NCI-H2107 treated with DMSO at 0.1 percent for 48 hours (cell line): ENCODE measurements at regions not wholly inside any gene's neighbourhood (a gene's known extent, or its start where the extent isn't known, plus 50 kb on each side); places are given as distances from the start of the nearest gene placed in this dataset.

Experiments
- DNase-seq: peaks from one replicate; lab custom pipeline; 2025; ENCODE audit not compliant: unreplicated experiment; lab: John Stamatoyannopoulos, UW

GRCh38 chr10:3470191-3470590 lies 297.6 kb upstream of the PITRM1 start:
- DNase-seq, result no peak

DNA sequence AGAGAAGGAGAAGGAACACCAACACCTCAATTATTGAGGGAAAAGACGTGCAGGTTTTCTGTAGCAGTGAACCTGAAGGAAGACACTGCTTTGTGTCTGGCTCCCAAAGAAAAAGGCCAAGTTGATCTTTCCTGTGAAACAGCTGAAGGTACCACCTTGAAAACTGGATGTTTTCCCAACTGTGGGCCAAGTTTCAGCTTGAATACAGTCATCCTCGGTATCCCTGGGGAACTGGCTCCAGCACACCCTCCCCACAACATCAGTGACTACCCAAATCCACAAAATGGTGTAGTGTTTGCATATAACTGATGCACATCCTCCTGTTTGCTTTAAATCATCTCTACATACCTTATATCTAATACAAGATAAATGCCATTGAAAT lies 297.0 kb upstream of the PITRM1 start:
- DNase-seq, result no peak

GRCh38 chr10:3468919-3469638 lies 296.5 kb upstream of the PITRM1 start:
- no peak for DNase-seq

GRCh38 chr10:3467052-3467951 lies 294.7 kb upstream of the PITRM1 start:
- no peak for DNase-seq

GRCh38 chr10:3465406-3465891 lies 292.9 kb upstream of the PITRM1 start:
- DNase-seq, result no peak

DNA sequence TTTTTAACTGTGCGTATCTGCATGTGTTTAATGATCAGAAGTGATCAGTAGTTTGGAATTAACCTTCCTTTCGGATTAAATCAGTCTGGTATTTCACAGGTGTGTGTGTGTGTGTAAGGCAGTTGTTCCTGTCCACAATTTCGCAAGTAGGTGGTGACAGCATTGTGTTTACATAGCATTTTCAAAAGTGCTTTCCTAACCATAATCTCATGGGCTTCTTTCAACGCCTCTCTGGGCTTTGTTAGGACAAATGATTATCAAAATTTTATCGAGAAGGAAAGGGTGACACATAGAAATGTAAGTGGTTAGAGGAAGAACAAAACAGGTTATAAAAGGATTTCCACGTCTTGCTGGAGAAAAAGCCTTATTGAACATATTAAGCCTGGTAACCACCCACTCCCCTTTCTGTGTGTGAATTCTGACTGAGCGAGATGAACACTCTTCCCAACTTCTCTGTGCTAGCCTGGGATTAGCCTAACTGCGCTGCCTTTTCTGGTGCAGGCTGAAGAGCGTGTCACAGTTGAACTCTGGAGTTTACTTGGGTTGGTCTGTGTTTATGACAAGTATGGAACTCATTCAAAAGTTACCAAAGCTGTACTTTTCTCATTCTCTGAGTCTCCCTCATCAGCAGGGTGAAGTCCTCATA lies 292.3 kb upstream of the PITRM1 start:
- no peak for DNase-seq

DNA sequence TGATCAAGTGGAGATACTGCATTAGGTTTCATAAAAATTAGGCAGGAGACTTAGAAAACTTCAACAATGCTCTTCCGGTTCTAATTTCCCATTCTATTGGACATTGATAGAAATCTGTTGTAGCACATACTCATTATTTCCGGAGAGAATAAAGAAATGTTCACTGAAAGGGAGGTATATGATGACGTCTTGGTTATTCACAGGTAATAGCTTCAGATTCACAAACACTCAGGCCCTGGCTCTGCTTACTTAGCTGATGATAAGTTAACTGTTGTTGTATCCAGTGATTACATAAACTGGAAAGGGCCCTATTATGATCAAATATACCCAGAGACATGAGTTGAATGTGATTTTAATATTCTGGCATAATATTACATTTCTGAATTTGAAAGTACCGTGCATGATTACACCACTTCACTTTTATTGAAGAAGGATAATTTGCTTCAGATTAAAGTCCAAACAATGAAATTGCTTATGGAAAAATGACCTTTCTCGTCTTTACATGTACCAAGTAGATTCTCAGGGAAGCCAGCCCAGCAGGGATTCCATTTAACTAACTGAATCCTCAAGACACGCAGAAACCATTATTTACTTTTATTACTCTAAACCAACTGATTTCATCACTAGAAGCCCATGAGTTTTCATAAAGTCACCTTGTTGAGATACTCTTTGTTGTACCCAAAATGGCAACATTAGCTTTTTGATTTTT lies 288.0 kb upstream of the PITRM1 start:
- DNase-seq, result no peak

DNA sequence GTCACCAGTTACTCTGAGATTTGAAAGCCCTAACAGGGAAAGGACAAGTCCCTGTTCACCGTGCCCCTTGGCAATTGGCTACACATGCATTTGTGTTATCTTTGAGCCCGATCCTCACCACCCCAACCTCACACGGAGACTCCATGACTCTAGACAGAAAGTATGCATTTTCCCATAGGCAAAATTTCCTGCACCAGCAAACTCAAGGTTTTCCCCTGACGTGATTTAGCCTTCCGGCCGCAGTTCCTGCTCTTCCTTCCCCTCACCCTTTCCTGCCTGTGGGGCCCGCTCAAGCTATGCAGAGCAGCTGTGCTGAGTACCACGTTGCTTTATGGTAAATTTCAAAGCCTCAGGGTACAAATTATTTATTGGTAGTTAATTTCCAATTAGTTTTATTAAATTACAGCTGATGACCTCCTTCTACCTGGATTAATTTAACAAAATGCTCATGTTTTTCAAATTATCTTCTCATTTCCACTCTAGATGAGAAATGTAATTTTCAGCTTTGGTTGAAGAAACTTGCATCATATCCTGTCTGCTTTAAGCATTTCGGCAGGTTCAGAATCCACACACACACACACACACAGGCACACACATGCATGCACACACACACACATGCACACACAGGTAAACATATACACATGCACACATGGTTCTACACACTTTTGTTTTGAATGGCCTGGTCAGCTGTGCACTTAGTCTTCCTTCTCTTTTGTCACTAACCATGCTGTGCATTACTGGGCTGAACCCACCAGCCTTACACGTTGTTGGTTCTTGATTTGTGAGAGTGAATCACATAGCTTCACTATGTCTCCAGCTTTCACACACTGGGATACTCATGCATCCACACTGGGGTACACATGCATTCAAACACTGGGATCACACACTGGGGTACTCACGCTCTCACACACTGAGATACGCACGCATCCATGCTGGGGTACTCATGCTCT lies 283.1 kb upstream of the PITRM1 start:
- no peak for DNase-seq

DNA sequence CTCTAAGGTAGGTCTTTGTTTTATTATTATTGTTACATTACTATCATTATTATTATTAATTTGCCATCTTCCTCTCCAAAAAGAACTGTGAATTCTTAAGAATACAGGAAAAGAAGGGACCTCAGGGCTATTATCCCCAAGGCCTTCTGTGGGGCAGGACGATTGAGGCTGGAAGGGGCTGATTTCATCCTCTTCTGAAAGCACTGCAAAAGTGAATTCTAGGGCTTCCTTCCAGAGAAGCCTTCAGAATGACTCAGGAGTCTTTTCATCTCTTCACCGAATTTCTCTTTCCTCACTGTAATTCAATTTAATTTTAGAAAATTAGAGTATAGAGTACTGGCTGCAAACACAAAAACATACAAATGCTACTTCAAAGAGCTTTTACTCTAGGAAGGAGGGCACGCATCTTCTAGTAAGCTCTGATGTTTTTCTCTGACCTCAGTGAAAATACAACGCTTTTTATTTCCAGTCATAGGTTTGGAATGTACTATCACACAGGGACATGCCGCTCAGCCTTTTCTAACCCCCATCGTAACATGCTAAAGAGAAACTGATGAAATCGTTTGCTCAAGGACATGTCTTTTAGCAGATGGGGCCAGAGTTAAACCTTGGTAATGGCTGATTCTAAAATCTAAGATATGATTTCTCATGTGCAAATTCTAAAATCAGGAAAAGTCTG lies 280.2 kb upstream of the PITRM1 start:
- DNase-seq, result no peak

GRCh38 chr10:3452173-3452626 lies 279.6 kb upstream of the PITRM1 start:
- no peak for DNase-seq

- DNase-seq, result no peak
Measured at GRCh38 chr10:3451516-3452172, 279.1 kb upstream of the PITRM1 start.

GRCh38 chr10:3446221-3446620 lies 273.6 kb upstream of the PITRM1 start:
- no peak for DNase-seq

GRCh38 chr10:3445648-3446047 lies 273.1 kb upstream of the PITRM1 start:
- DNase-seq, result no peak

DNA sequence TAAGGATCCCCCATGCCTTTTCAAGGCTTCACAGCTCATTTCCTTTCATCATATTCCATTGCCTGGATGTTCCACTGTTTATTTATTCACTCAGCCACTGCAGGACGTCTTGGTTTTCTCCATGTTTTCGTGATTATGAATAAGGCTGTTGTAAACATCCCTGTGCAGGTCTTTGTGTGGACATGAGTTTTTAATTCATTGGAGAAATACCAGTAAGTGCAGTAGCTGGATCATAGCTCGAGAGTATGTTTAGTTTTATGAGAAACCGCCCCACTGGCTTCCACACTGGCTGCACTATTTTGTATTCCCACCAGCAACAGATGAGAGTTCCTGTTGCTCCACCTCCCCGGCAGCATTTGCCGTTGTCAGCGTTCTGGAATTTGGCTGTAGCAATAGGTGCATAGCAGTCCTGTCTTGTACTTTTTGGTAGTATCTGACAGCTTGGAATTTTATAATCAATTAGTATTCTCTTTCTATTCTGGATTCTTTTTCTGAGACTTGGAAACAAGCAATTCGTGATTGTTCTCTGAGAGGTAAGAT lies 269.9 kb upstream of the PITRM1 start:
- no peak for DNase-seq

DNA sequence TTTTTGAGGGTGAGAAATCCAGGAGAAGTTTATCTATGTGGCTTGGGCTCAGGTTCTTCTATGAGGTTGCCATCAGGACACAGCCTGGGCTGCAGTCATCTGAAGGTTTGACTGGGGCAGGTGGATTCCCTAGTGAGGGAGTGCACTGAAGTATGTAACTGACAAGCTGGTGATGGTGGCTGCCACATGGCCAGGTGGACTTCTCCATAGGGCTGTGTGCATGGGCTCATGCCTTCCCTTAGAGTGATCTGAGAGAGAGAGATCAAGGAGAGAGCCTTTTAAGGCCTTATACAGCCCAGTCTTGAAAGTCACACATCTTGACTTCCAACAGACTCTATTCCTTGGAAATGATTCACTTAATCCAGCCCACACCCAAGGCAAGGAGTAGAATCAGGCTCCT lies 266.6 kb upstream of the PITRM1 start:
- no peak for DNase-seq

- DNase-seq, result no peak
Measured at GRCh38 chr10:3438606-3439005, 266.0 kb upstream of the PITRM1 start.

GRCh38 chr10:3435671-3436070 lies 263.1 kb upstream of the PITRM1 start:
- DNase-seq, result no peak

DNA sequence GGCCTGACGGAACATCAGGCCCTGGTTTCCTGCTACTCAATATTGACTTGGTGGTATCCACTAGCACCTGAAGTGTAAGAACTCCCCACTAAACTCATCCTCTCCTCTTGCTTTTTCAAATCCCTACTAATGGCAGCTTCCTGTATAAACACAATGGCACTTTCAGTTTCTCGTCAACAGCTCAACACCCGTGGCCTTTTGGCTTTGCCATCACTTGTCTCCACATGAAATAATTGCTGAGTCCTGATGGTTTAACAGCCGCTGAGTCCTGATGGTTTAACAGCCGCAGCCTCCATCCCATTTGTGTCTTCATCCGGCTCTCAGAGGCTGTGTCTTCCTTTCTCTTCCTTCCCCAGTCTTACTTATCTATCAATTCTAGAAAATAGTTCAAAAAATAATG lies 261.4 kb upstream of the PITRM1 start:
- DNase-seq, result no peak

- DNase-seq, result no peak
Measured at GRCh38 chr10:3433131-3433530, 260.5 kb upstream of the PITRM1 start.
